Endothelial cell of umbilical vein (primary cell): ENCODE measurements at regions not wholly inside any gene's neighbourhood (a gene's known extent, or its start where the extent isn't known, plus 50 kb on each side); places are given as distances from the start of the nearest gene placed in this dataset.
A peak's percentile ranks its signal among the peaks of the same experiment; 100 is the strongest.

Source experiments
- BruUV-seq: library from RNA; stranded (reverse); fragments of 400-500 nt; replicated peaks from 2 replicates; lab custom pipeline; 2021; lab: Mats Ljungman, UMichigan
- CTCF ChIA-PET: fragments of 300-600, 350-600 bp; sonication (Branson Sonifier 250); formaldehyde crosslinking; loops from one replicate; lab custom pipeline; 2021; ENCODE audit warnings: antibody characterized with exemption, inconsistent platforms; lab: Charles Lee
- POLR2A ChIA-PET: fragments of 300-600, 350-600 bp; sonication (Branson Sonifier 250); formaldehyde crosslinking; loops from one replicate; lab custom pipeline; 2021; ENCODE audit warnings: antibody characterized with exemption, inconsistent platforms; lab: Charles Lee
- DNase-seq: peaks from one replicate; pipeline ENCODE4 v3.0.0-alpha.2; 2011; ENCODE audit warnings: low read depth, low spot score
- FAIRE-seq: peaks from 2 replicates; lab custom pipeline; 2011; peaks lifted over from hg19 to GRCh38; lab: Jason Lieb, UNC
- H2AFZ ChIP-seq: 2 replicates; pipeline ENCODE4 v1.6.0; 2012; ENCODE audit warnings: low read depth, low read length, control low read depth, inconsistent platforms
- H3K27ac ChIP-seq: 2 replicates; pipeline ENCODE4 v1.5.1; 2011; ENCODE audit warnings: low read depth, mild to moderate bottlenecking, control low read depth, low read length, moderate library complexity; ENCODE audit not compliant: insufficient read depth
- H3K27me3 ChIP-seq, 2 experiments: 2 replicates each; pipeline versions ENCODE4 v1.6.0 to v1.6.1; 2011; ENCODE audit warnings: low read length in 2 of 2, mixed read lengths in 1 of 2; ENCODE audit not compliant: control insufficient read depth in 2 of 2, insufficient read depth in 2 of 2
- H3K36me3 ChIP-seq, 2 experiments: 2 replicates in 1 of 2; 3 replicates in 1 of 2; pipeline ENCODE4 v1.5.1; 2011; ENCODE audit warnings: low read length in 2 of 2, mild to moderate bottlenecking in 1 of 2, moderate library complexity in 1 of 2; ENCODE audit not compliant: control insufficient read depth in 2 of 2, insufficient read depth in 2 of 2; ENCODE audit errors: extremely low read depth in 1 of 2
- H3K4me1 ChIP-seq: 3 replicates; pipeline ENCODE4 v1.5.1; 2011; ENCODE audit warnings: mild to moderate bottlenecking, low read length; ENCODE audit not compliant: control insufficient read depth, insufficient read depth; ENCODE audit errors: extremely low read depth
- H3K4me2 ChIP-seq: 2 replicates; pipeline ENCODE4 v1.6.1; 2011; ENCODE audit warnings: low read length, control low read depth, mixed read lengths; ENCODE audit not compliant: insufficient read depth
- H3K4me3 ChIP-seq, 3 experiments: fragments of 200-600 bp in 1 of 3; sonication (generic), shearing (Covaris generic) in 1 of 3; replicated peaks in 1 of 3; 2 replicates each; pipeline ENCODE4 v1.5.1; 2011 to 2016; ENCODE audit warnings: control low read depth in 3 of 3, low read length in 3 of 3, mild to moderate bottlenecking in 2 of 3, inconsistent platforms in 1 of 3, low read depth in 1 of 3, moderate library complexity in 1 of 3; ENCODE audit not compliant: insufficient read depth in 1 of 3
- H3K79me2 ChIP-seq: 2 replicates; pipeline ENCODE4 v1.6.0; 2012; ENCODE audit warnings: low read length, inconsistent platforms; ENCODE audit not compliant: control insufficient read depth, insufficient read depth
- H3K9ac ChIP-seq: replicated peaks from 2 replicates; pipeline ENCODE3; 2011; ENCODE audit warnings: low read length, control low read depth; ENCODE audit not compliant: insufficient read depth; ENCODE audit errors: extremely low read depth
- H3K9me1 ChIP-seq: replicated peaks from 3 replicates; pipeline ENCODE4 v1.6.0; 2011; ENCODE audit warnings: mild to moderate bottlenecking, low read length; ENCODE audit not compliant: control insufficient read depth, insufficient read depth; ENCODE audit errors: extremely low read depth
- H3K9me3 ChIP-seq: replicated peaks from 2 replicates; pipeline ENCODE4 v1.5.1; 2012; ENCODE audit warnings: low read length, inconsistent platforms; ENCODE audit not compliant: control insufficient read depth, insufficient read depth
- H4K20me1 ChIP-seq: replicated peaks from 2 replicates; pipeline ENCODE3; 2011; ENCODE audit warnings: mild to moderate bottlenecking, low read length; ENCODE audit not compliant: control insufficient read depth, insufficient read depth; ENCODE audit errors: extremely low read depth
- FOS ChIP-seq: IDR thresholded peaks from 2 replicates; pipeline ENCODE4 v1.6.1; 2011; ENCODE audit warnings: mild to moderate bottlenecking, low read length, moderate library complexity, borderline replicate concordance; ENCODE audit not compliant: insufficient read depth
- JUN ChIP-seq: IDR thresholded peaks from 2 replicates; pipeline ENCODE4 v1.6.1; 2011; ENCODE audit warnings: borderline replicate concordance, low read depth; ENCODE audit not compliant: insufficient read length, insufficient read depth
- MYC ChIP-seq: IDR thresholded peaks from one replicate; pipeline ENCODE4 v1.6.1; 2011; ENCODE audit warnings: mild to moderate bottlenecking, low read depth, low read length
- POLR2AphosphoS5 ChIP-seq: IDR thresholded peaks from 2 replicates; pipeline ENCODE4 v1.6.1; 2012; ENCODE audit warnings: low read depth, mild to moderate bottlenecking, control low read depth, low read length, moderate library complexity; ENCODE audit not compliant: insufficient read depth
- dilution Hi-C: fragments of 300-500 bp; cut with MboI; formaldehyde crosslinking; loops from one replicate; pipeline ENCODE4 v1.15.0; 2019; ENCODE audit warnings: low sequenced_read_pairs; ENCODE audit not compliant: extremely low pct_ligation_motif_present
- intact Hi-C: fragments of 100-400 bp; cut with micrococcal nuclease; formaldehyde crosslinking; loops from one replicate; pipeline ENCODE4 v1.10.0; 2022
- TF ChIP-seq, protein P1 (sequence below), 2 donors: IDR thresholded peaks; 1 replicate in 1 of 2; 2 replicates in 1 of 2; pipeline ENCODE4 v1.5.1; 2011; ENCODE audit warnings: low read length in 2 of 2, mild to moderate bottlenecking in 2 of 2, moderate library complexity in 2 of 2, control low read depth in 1 of 2, inconsistent platforms in 1 of 2, low read depth in 1 of 2; ENCODE audit not compliant: insufficient read depth in 1 of 2; ENCODE audit errors: extremely low read depth in 1 of 2

DNA sequence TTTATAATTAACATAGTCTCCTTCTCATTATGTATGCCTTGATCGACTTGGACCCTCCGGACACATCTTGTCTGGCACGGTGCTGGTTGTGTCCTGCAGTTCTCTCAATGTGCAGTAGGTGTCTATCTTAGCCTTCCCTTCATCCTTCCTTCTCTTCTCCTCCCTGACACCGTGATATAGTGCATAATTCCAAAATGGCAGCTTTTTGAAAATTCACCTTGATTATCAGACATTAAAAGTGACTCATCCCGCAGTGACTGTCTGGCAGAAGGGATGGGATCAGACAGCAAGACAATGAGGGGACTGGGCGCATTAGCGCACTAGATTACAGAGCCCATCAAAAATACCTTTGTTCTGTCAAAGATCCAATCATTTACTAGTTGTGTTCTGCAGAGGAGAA lies 70.0 kb upstream of the PMFBP1 start:
- BruUV-seq, result no TSS peak
- dilution Hi-C loops, result no loop called here
- Histone ChIP-seq H3K9me3 (no peaks in the 10 kb centered on the region), H3K79me2 (no peaks in the 10 kb centered on the region), H3K4me3 (no peak overlapping the region), H3K9me1 (no peaks in the 10 kb centered on the region), H4K20me1 (no peaks in the 10 kb centered on the region), H3K36me3 (no peaks in the 10 kb centered on the region), H3K27me3 (no peaks in the 10 kb centered on the region), H3K9ac (no peak overlapping the region), H3K4me2 (no peak overlapping the region), H2AFZ (peak overlapping the region; percentile 97), H3K4me1 (no peaks in the 10 kb centered on the region), H3K27ac (no peak overlapping the region)
- CTCF ChIA-PET, result interaction anchor here (0.5 to 9.5 kb wide), 31 partner anchors 10 to 1714 kb away, joined by 3 to 183 read pairs (median 4); no protein-coding TSS in a partner anchor
- POLR2A ChIA-PET, result no interaction called here
- TF ChIP-seq JUN (no peak), MYC (no peak), FOS (peak; percentile 69)
- TF ChIP-seq, protein P1, sequence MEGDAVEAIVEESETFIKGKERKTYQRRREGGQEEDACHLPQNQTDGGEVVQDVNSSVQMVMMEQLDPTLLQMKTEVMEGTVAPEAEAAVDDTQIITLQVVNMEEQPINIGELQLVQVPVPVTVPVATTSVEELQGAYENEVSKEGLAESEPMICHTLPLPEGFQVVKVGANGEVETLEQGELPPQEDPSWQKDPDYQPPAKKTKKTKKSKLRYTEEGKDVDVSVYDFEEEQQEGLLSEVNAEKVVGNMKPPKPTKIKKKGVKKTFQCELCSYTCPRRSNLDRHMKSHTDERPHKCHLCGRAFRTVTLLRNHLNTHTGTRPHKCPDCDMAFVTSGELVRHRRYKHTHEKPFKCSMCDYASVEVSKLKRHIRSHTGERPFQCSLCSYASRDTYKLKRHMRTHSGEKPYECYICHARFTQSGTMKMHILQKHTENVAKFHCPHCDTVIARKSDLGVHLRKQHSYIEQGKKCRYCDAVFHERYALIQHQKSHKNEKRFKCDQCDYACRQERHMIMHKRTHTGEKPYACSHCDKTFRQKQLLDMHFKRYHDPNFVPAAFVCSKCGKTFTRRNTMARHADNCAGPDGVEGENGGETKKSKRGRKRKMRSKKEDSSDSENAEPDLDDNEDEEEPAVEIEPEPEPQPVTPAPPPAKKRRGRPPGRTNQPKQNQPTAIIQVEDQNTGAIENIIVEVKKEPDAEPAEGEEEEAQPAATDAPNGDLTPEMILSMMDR (IDR thresholded peaks at IDR 0.05; ENCODE audit: extremely low read depth in 1 of 2, insufficient read depth in 1 of 2, low read depth in 1 of 2, low read length in 2 of 2), result peak; percentile 79 to 85
- FAIRE-seq (peak; percentile 89), DNase-seq (peak; percentile 66)
- intact Hi-C loops, result loop anchor here (1.0 to 10.0 kb wide), 12 partner anchors 117 to 1714 kb away; no protein-coding TSS in a partner anchor

DNA sequence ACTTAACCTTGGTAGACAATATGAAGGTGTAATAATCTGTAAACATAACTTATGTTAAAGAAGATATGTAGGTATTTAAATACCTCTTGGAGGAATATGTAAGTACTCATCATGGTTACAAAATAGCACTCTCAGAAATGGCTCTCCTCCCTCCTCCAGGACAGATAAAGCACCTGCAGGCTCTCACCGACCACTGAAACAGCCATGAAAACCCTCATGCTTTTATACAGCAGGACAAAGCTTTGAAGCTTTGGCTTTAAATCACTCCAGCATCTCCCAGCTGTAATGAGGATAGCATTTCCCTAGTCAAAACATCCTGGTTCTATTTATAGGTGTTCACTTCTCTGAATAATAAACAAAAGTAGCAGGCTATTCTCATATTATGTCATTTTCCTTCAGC lies 69.1 kb upstream of the PMFBP1 start:
- no peak for FAIRE-seq
- H3K4me3 ChIP-seq, result no peak overlapping the region
- no peaks in the 10 kb centered on the region for H3K27me3 ChIP-seq
- intact Hi-C loops (loop anchor here (10.0 kb wide), 4 partner anchors 424 to 954 kb away; no protein-coding TSS in a partner anchor), dilution Hi-C loops (no loop called here)
- H3K9me1 ChIP-seq, result no peaks in the 10 kb centered on the region
- no peaks in the 10 kb centered on the region for H3K36me3 ChIP-seq
- H3K4me2 ChIP-seq, result no peak overlapping the region
- H4K20me1 ChIP-seq, result no peaks in the 10 kb centered on the region
- no peaks in the 10 kb centered on the region for H3K9me3 ChIP-seq
- BruUV-seq, result no TSS peak
- no peaks in the 10 kb centered on the region for H3K79me2 ChIP-seq
- H3K27ac ChIP-seq, result no peak overlapping the region
- H3K4me1 ChIP-seq, result no peaks in the 10 kb centered on the region
- H2AFZ ChIP-seq, result no peak overlapping the region
- POLR2A ChIA-PET, result no interaction called here
- no peak for DNase-seq
- H3K9ac ChIP-seq, result no peak overlapping the region
- TF ChIP-seq POLR2AphosphoS5, result no peak
- CTCF ChIA-PET, result interaction anchor here (1.4 to 9.5 kb wide), 8 partner anchors 116 to 1638 kb away, joined by 4 to 183 read pairs (median 10); no protein-coding TSS in a partner anchor
